A549 (cell line): ENCODE measurements at regions not wholly inside any gene's neighbourhood (a gene's known extent, or its start where the extent isn't known, plus 50 kb on each side); places are given as distances from the start of the nearest gene placed in this dataset.

Experiments used
- ATAC-seq, 2 experiments: fragments of 200-7000 bp in 1 of 2; fragments of >200 bp in 1 of 2; cut with Nextera tagmentation in 1 of 2; cut with Tn5 transposase in 1 of 2; 3 replicates each; pipeline versions ENCODE4 v1.8.0 to v1.9.1; 2018 to 2020; ENCODE audit warnings: mild to moderate bottlenecking in 1 of 2, moderate library complexity in 1 of 2
- CTCF ChIA-PET: fragments of 300-600 bp; sonication (Branson Sonifier 250); formaldehyde crosslinking; extraction: SDS; loops from one replicate; lab custom pipeline; 2021; ENCODE audit warnings: antibody characterized with exemption, inconsistent platforms; lab: Yijun Ruan, JAX
- POLR2A ChIA-PET: fragments of 350-600 bp; formaldehyde crosslinking; extraction: SDS; loops from one replicate; lab custom pipeline; 2021; ENCODE audit warnings: antibody characterized with exemption, inconsistent platforms; lab: Yijun Ruan, JAX
- DNase-seq, 2 experiments: peaks; one replicate each; pipeline versions ENCODE4 v3.0.0 to v3.0.0-alpha.2; 2011 to 2016; ENCODE audit warnings: low read depth in 1 of 2, low spot score in 1 of 2
- FAIRE-seq: peaks from 2 replicates; lab custom pipeline; 2011; peaks lifted over from hg19 to GRCh38; lab: Jason Lieb, UNC
- H3K27ac ChIP-seq, 2 experiments: fragments of >200 bp; sonication (Bioruptor Twin); formaldehyde crosslinking; 3 replicates each; pipeline ENCODE4 v1.5.1; 2016 to 2017
- H3K4me1 ChIP-seq: fragments of >200 bp; sonication (Bioruptor Twin); formaldehyde crosslinking; 3 replicates; pipeline ENCODE4 v1.6.1; 2016
- H3K4me2 ChIP-seq: fragments of >200 bp; sonication (Bioruptor Twin); formaldehyde crosslinking; 3 replicates; pipeline ENCODE4 v1.6.1; 2016
- H3K4me3 ChIP-seq: fragments of >200 bp; sonication (Bioruptor Twin); formaldehyde crosslinking; 3 replicates; pipeline ENCODE4 v1.5.1; 2016
- H3K9me3 ChIP-seq: fragments of >200 bp; sonication (Bioruptor Twin); formaldehyde crosslinking; 3 replicates; pipeline ENCODE4 v1.6.1; 2016
- ATOH8 ChIP-seq: fragments of 250-450 bp; sonication (Bioruptor Pico); IDR thresholded peaks from 2 replicates; pipeline ENCODE4 v1.5.0; 2020; ENCODE audit warnings: low read depth, mild to moderate bottlenecking, moderate library complexity
- BCL3 ChIP-seq: fragments of >200 bp; sonication (Bioruptor Twin); formaldehyde crosslinking; IDR thresholded peaks from 3 replicates; pipeline ENCODE4 v1.6.1; 2016
- CEBPB ChIP-seq, 2 experiments: fragments of >200 bp in 1 of 2; sonication (Bioruptor Twin) in 1 of 2; formaldehyde crosslinking in 1 of 2; IDR thresholded peaks; 2 replicates each; pipeline ENCODE4 v1.6.1; 2012 to 2016
- CHD4 ChIP-seq: fragments of 200-600 bp; sonication (generic); IDR thresholded peaks from 2 replicates; pipeline ENCODE4 v1.6.1; 2016; ENCODE audit warnings: antibody characterized with exemption, mild to moderate bottlenecking, borderline replicate concordance
- ELK1 ChIP-seq: fragments of 150-350 bp; IDR thresholded peaks from 2 replicates; pipeline ENCODE4 v1.6.1; 2014; ENCODE audit warnings: low read depth, mild to moderate bottlenecking, low read length
- EP300 ChIP-seq, 2 experiments: fragments of >200 bp; sonication (Bioruptor Twin); formaldehyde crosslinking; IDR thresholded peaks; 2 replicates in 1 of 2; 3 replicates in 1 of 2; pipeline ENCODE4 v1.6.1; 2016 to 2017
- FOSL2 ChIP-seq, 2 experiments: fragments of 450-650 bp in 1 of 2; fragments of >200 bp in 1 of 2; sonication (Bioruptor Twin) in 1 of 2; formaldehyde crosslinking; IDR thresholded peaks; 2 replicates each; pipeline versions ENCODE4 v1.5.0 to v1.6.1; 2016 to 2020; ENCODE audit warnings: mild to moderate bottlenecking in 1 of 2, moderate library complexity in 1 of 2
- FOXS1 ChIP-seq: fragments of 250-450 bp; sonication (Bioruptor Pico); IDR thresholded peaks from 2 replicates; pipeline ENCODE4 v1.5.0; 2020; ENCODE audit warnings: mild to moderate bottlenecking, moderate library complexity
- GATA3 ChIP-seq: IDR thresholded peaks from 2 replicates; pipeline ENCODE4 v1.6.1; 2012; ENCODE audit warnings: borderline replicate concordance
- HDAC2 ChIP-seq: fragments of 200-600 bp; sonication (generic); IDR thresholded peaks from 2 replicates; pipeline ENCODE4 v1.6.1; 2016
- HOXA7 ChIP-seq: fragments of 250-450 bp; sonication (Bioruptor Pico); IDR thresholded peaks from 2 replicates; pipeline ENCODE4 v1.5.0; 2020; ENCODE audit warnings: mild to moderate bottlenecking, moderate library complexity
- JUN ChIP-seq, 2 experiments: fragments of >200 bp; sonication (Bioruptor Twin); formaldehyde crosslinking; IDR thresholded peaks; 2 replicates in 1 of 2; 3 replicates in 1 of 2; pipeline ENCODE4 v1.6.1; 2016 to 2017
- MAFK ChIP-seq: fragments of 450-650 bp; IDR thresholded peaks from 2 replicates; pipeline ENCODE4 v1.6.1; 2014; ENCODE audit not compliant: partially characterized antibody
- MAZ ChIP-seq: fragments of 150-350 bp; IDR thresholded peaks from 2 replicates; pipeline ENCODE4 v1.6.1; 2014; ENCODE audit warnings: antibody characterized with exemption, low read depth, low read length, borderline replicate concordance
- NR3C1 ChIP-seq: fragments of >200 bp; sonication (Bioruptor Twin); formaldehyde crosslinking; IDR thresholded peaks from 3 replicates; pipeline ENCODE4 v1.6.1; 2017
- PBX3 ChIP-seq: IDR thresholded peaks from 2 replicates; pipeline ENCODE4 v1.6.1; 2012
- PHF8 ChIP-seq: fragments of 200-600 bp; sonication (generic); IDR thresholded peaks from 2 replicates; pipeline ENCODE4 v1.6.1; 2016; ENCODE audit warnings: low read depth, mild to moderate bottlenecking, antibody characterized with exemption, moderate library complexity, borderline replicate concordance
- RCOR1 ChIP-seq: fragments of 150-350 bp; IDR thresholded peaks from 2 replicates; pipeline ENCODE4 v1.6.1; 2014; ENCODE audit warnings: antibody characterized with exemption, low read length, low read depth
- RFX5 ChIP-seq: fragments of 450-650 bp; IDR thresholded peaks from 2 replicates; pipeline ENCODE4 v1.7.1; 2014; ENCODE audit warnings: antibody characterized with exemption, mild to moderate bottlenecking, moderate library complexity
- SMC3 ChIP-seq: fragments of >200 bp; sonication (Bioruptor Twin); formaldehyde crosslinking; IDR thresholded peaks from 3 replicates; pipeline ENCODE4 v1.6.1; 2018; ENCODE audit warnings: inconsistent platforms
- SREBF2 ChIP-seq: fragments of 450-650 bp; IDR thresholded peaks from 2 replicates; pipeline ENCODE4 v1.6.1; 2014; ENCODE audit warnings: mild to moderate bottlenecking, moderate library complexity
- ZSCAN20 ChIP-seq: fragments of 250-450 bp; sonication (Bioruptor Pico); IDR thresholded peaks from 2 replicates; pipeline ENCODE4 v1.8.0; 2022; ENCODE audit warnings: mild to moderate bottlenecking, moderate library complexity
- WGBS: methylation state at CpG from one replicate; pipeline ENCODE4 v1.1.6; 2017; ENCODE audit errors: missing lambda C conversion rate; 5-methylcytosine and 5-hydroxymethylcytosine counted together

DNA sequence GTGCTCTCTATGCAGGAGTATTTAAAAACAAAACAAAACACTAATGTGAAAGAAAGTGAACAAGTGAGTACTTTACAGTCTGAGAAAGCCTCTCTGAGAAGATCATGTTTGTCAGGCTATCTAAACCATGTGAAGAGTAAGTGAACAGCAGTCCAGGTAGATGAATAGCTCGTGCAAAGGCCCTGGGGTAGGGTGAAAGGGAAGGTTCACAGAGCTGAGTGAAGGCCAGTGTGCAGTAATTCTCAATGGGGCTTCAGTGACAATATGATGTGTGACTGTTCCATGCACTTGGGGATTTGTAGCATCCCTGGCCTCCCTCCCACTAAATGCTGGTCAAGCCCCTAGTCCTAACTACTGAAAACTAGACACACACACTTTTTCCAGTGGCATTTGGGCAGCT is 488.9 kb upstream of the JARID2 start:
- Histone ChIP-seq H3K4me3 (no peak overlapping the region), H3K27ac (0 out of 6 replicates have a peak overlapping the region, but pooled peaks of 1 of the 2 experiments have one; percentile 43), H3K9me3 (no peaks in the 10 kb centered on the region), H3K4me2 (no peak overlapping the region), H3K4me1 (peaks cover 19% of the 10 kb centered on the region)
- 65% methylated on average over 1 of the region's 1 CpG for WGBS
- ATAC-seq (no peak), FAIRE-seq (no peak), DNase-seq (no peak)
- ChIA-PET POLR2A (no interaction called here), CTCF (no interaction called here)
- no peak for TF ChIP-seq PHF8
- no peak for TF ChIP-seq CEBPB (IDR thresholded peaks at IDR 0.05)
- TF ChIP-seq SREBF2, result no peak
- no peak for TF ChIP-seq FOXS1 (CRISPR knock-in tag)
- no peak for TF ChIP-seq ELK1
- no peak for TF ChIP-seq SMC3
- no peak for TF ChIP-seq MAZ
- no peak for TF ChIP-seq NR3C1
- no peak for TF ChIP-seq PBX3
- TF ChIP-seq CHD4, result no peak
- no peak for TF ChIP-seq BCL3
- no peak for TF ChIP-seq HOXA7
- no peak for TF ChIP-seq HDAC2
- no peak for TF ChIP-seq RCOR1

DNA sequence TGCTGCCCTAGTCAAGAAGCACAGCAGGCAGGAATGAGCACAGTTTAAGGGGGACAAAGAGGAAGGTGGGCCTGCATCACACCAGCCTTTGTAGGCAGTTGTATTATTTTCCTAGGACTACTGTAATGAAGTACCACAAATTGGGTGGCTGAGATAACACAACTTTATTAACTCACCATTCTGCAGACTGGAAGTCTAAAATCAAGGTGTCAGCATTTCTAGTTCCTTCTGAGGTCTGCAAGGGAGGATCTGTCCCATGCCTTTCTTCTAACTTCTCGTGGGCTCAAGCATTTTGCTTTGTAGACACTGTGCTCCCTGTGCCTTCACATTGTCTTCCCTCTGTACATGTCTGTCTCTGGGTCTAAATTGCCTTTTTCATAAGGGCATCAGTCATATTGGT is 488.5 kb upstream of the JARID2 start:
- Histone ChIP-seq H3K4me1 (peaks cover 23% of the 10 kb centered on the region), H3K4me2 (no peak overlapping the region), H3K9me3 (no peaks in the 10 kb centered on the region)
- ATAC-seq (no peak), DNase-seq (no peak)
- POLR2A ChIA-PET, result no interaction called here
- TF ChIP-seq ZSCAN20 (CRISPR knock-in tag), result no peak
- no peak for TF ChIP-seq GATA3
- TF ChIP-seq FOSL2 (IDR thresholded peaks at IDR 0.05), result no peak
- TF ChIP-seq FOSL2 (CRISPR knock-in tag; IDR thresholded peaks at IDR 0.05), result no peak
- TF ChIP-seq MAFK, result peak; percentile 69
- TF ChIP-seq, all 56 proteins: peak for 1
- 84% methylated on average over 1 of the region's 1 CpG for whole genome bisulfite sequencing
- 0 out of 6 replicates have a peak overlapping the region, but pooled peaks of 1 of the 2 experiments have one; percentile 43 for H3K27ac ChIP-seq
- no peak for FAIRE-seq
- no peak overlapping the region for H3K4me3 ChIP-seq
- CTCF ChIA-PET, result no interaction called here

- no peak for FAIRE-seq
- H3K27ac ChIP-seq, result peak overlapping the region in 1 of 2 experiments; percentile 52; a peak in 3 of 6 replicates
- peak overlapping the region; percentile 29 for H3K4me2 ChIP-seq
- 19% methylated on average over 8 of the region's 8 CpGs for WGBS
- CTCF ChIA-PET, result no interaction called here
- H3K9me3 ChIP-seq, result no peaks in the 10 kb centered on the region
- POLR2A ChIA-PET, result interaction anchor here (0.7 kb wide), 1 partner anchor 629 kb away, joined by 5 read pairs; no protein-coding TSS in a partner anchor
- 0 out of 2 replicates have a peak, but pooled peaks have one; percentile 26 for TF ChIP-seq GATA3
- no peak for TF ChIP-seq ATOH8
- TF ChIP-seq FOSL2 (IDR thresholded peaks at IDR 0.05), result no peak
- peak; percentile 17; the same call in 1 of the 2 replicates for TF ChIP-seq FOSL2 (CRISPR knock-in tag; IDR thresholded peaks at IDR 0.05)
- no peak for TF ChIP-seq RFX5
- no peak for TF ChIP-seq JUN (IDR thresholded peaks at IDR 0.05)
- no peak for TF ChIP-seq PHF8
- TF ChIP-seq CEBPB (IDR thresholded peaks at IDR 0.05), result 0 out of 4 replicates have a peak, but pooled peaks have one; percentile 21 to 34
- no peak for TF ChIP-seq EP300 (IDR thresholded peaks at IDR 0.05)
- ATAC-seq, result peak; percentile 73 to 77; a peak in 4 of 6 replicates
- no peak overlapping the region for H3K4me3 ChIP-seq
- DNase-seq, result peak in 1 of 2 experiments; percentile 55
- H3K4me1 ChIP-seq, result peaks cover 34% of the 10 kb centered on the region
Observed at GRCh38 chr6:14758421-14759081, 487.3 kb upstream of the JARID2 start.
